BLaER1 treated with 17β-estradiol and CSF1 and Interleukin-3, amounts not matched to agents 10 nM and 100 nM (cell line): ENCODE measurements at regions not wholly inside any gene's neighbourhood (a gene's known extent, or its start where the extent isn't known, plus 50 kb on each side); places are given as distances from the start of the nearest gene placed in this dataset.

Experiments used
- H3K27ac ChIP-seq, 11 experiments: shearing (Covaris generic); formaldehyde crosslinking; 2 replicates each; pipeline ENCODE4 v1.8.1; 2022
- H3K27me3 ChIP-seq, 11 experiments: shearing (Covaris generic); formaldehyde crosslinking; 2 replicates each; pipeline ENCODE4 v1.8.1; 2022
- H3K36me3 ChIP-seq, 11 experiments: shearing (Covaris generic); formaldehyde crosslinking; 2 replicates each; pipeline ENCODE4 v1.8.1; 2022
- H3K4me1 ChIP-seq, 10 experiments: shearing (Covaris generic); formaldehyde crosslinking; 2 replicates each; pipeline ENCODE4 v1.8.1; 2022
- H3K4me2 ChIP-seq, 11 experiments: shearing (Covaris generic); formaldehyde crosslinking; 2 replicates each; pipeline ENCODE4 v1.8.1; 2022
- H3K4me3 ChIP-seq, 10 experiments: shearing (Covaris generic); formaldehyde crosslinking; 2 replicates each; pipeline ENCODE4 v1.8.1; 2022
- H3K9ac ChIP-seq, 11 experiments: shearing (Covaris generic); formaldehyde crosslinking; 2 replicates each; pipeline ENCODE4 v1.8.1; 2022
- H3K9me3 ChIP-seq, 11 experiments: shearing (Covaris generic); formaldehyde crosslinking; replicated peaks in 1 of 11; 2 replicates each; pipeline ENCODE4 v1.8.1; 2022
- H4K20me1 ChIP-seq, 11 experiments: shearing (Covaris generic); formaldehyde crosslinking; 2 replicates each; pipeline ENCODE4 v1.8.1; 2022
- Cebpa-rat ChIP-seq, 11 experiments: shearing (Covaris generic); IDR thresholded peaks; 2 replicates each; pipeline ENCODE4 v1.8.1; 2022

- no peaks in the 10 kb centered on the region for H3K36me3 ChIP-seq
- peak overlapping the region in 1 of 11 experiments; percentile 10; a peak in 1 of 22 replicates for H3K9ac ChIP-seq
- no peaks in the 10 kb centered on the region for H3K27me3 ChIP-seq
- H3K4me2 ChIP-seq, result peak overlapping the region; percentile 25 to 72 (median 47); a peak in 20 of 22 replicates
- TF ChIP-seq Cebpa-rat (IDR thresholded peaks at IDR 0.05), result no peak
- peak overlapping the region in 2 of 11 experiments; percentile 39 to 48; a peak in 2 of 22 replicates for H3K27ac ChIP-seq
- no peak overlapping the region for H3K4me3 ChIP-seq
- H3K4me1 ChIP-seq, result peaks cover 9 to 19% (median 13%) of the 10 kb centered on the region in 10 experiments; a peak in 18 of 20 replicates
- no peaks in the 10 kb centered on the region; a peak in 1 of 22 replicates for H4K20me1 ChIP-seq
- peaks cover 16 to 25% (median 21%) of the 10 kb centered on the region in 11 experiments for H3K9me3 ChIP-seq
Observed at GRCh38 chr16:88316151-88316550, 66.6 kb upstream of the ZNF469 start.

- Histone ChIP-seq H3K4me3 (no peak overlapping the region), H3K27ac (no peak overlapping the region), H3K36me3 (no peaks in the 10 kb centered on the region), H3K27me3 (no peaks in the 10 kb centered on the region), H3K9me3 (peaks cover 8 to 24% (median 16%) of the 10 kb centered on the region in 11 experiments), H4K20me1 (no peaks in the 10 kb centered on the region; a peak in 1 of 22 replicates), H3K9ac (no peak overlapping the region), H3K4me2 (no peak overlapping the region), H3K4me1 (peaks cover 9 to 19% (median 13%) of the 10 kb centered on the region in 10 experiments; a peak in 18 of 20 replicates)
- TF ChIP-seq Cebpa-rat (IDR thresholded peaks at IDR 0.05), result no peak
Observed at GRCh38 chr16:88316941-88317612, 65.7 kb upstream of the ZNF469 start.

GRCh38 chr16:88317613-88317965 is 65.2 kb upstream of the ZNF469 start:
- Histone ChIP-seq H3K9me3 (peaks cover 3 to 22% (median 11%) of the 10 kb centered on the region in 11 experiments), H3K4me3 (no peak overlapping the region), H3K9ac (no peak overlapping the region), H4K20me1 (no peaks in the 10 kb centered on the region; a peak in 1 of 22 replicates), H3K4me2 (no peak overlapping the region), H3K36me3 (no peaks in the 10 kb centered on the region), H3K27ac (no peak overlapping the region), H3K27me3 (no peaks in the 10 kb centered on the region), H3K4me1 (peaks cover 10 to 19% (median 13%) of the 10 kb centered on the region in 10 experiments; a peak in 19 of 20 replicates)
- TF ChIP-seq Cebpa-rat (IDR thresholded peaks at IDR 0.05), result no peak

- Histone ChIP-seq H3K27me3 (no peaks in the 10 kb centered on the region), H4K20me1 (no peaks in the 10 kb centered on the region; a peak in 1 of 22 replicates), H3K36me3 (no peaks in the 10 kb centered on the region), H3K4me2 (0 out of 22 replicates have a peak overlapping the region, but pooled peaks of 2 of the 11 experiments have one; percentile 3 to 18), H3K27ac (no peak overlapping the region; a peak in 1 of 22 replicates), H3K4me3 (no peak overlapping the region), H3K9me3 (peaks cover 0 to 18% (median 8%) of the 10 kb centered on the region in 11 experiments; a peak in 12 of 22 replicates), H3K4me1 (peaks cover 10 to 24% (median 17%) of the 10 kb centered on the region in 10 experiments; a peak in 19 of 20 replicates), H3K9ac (no peak overlapping the region)
- TF ChIP-seq Cebpa-rat (IDR thresholded peaks at IDR 0.05), result no peak
Observed at GRCh38 chr16:88318051-88318450, 64.7 kb upstream of the ZNF469 start.

GRCh38 chr16:88318521-88318920 is 64.2 kb upstream of the ZNF469 start:
- Histone ChIP-seq H3K27me3 (no peaks in the 10 kb centered on the region), H4K20me1 (no peaks in the 10 kb centered on the region; a peak in 1 of 22 replicates), H3K4me1 (peaks cover 10 to 28% (median 22%) of the 10 kb centered on the region in 10 experiments; a peak in 19 of 20 replicates), H3K4me3 (no peak overlapping the region), H3K27ac (no peak overlapping the region), H3K36me3 (no peaks in the 10 kb centered on the region), H3K9me3 (peaks cover 0 to 21% (median 12%) of the 10 kb centered on the region in 11 experiments; a peak in 16 of 22 replicates), H3K9ac (no peak overlapping the region), H3K4me2 (0 out of 22 replicates have a peak overlapping the region, but pooled peaks of 2 of the 11 experiments have one; percentile 3 to 18)
- TF ChIP-seq Cebpa-rat (IDR thresholded peaks at IDR 0.05), result no peak

GRCh38 chr16:88319116-88319965 is 63.4 kb upstream of the ZNF469 start:
- no peak overlapping the region for H3K4me3 ChIP-seq
- no peak overlapping the region for H3K27ac ChIP-seq
- H3K9ac ChIP-seq, result no peak overlapping the region
- H3K4me1 ChIP-seq, result peaks cover 10 to 36% (median 30%) of the 10 kb centered on the region in 10 experiments; a peak in 19 of 20 replicates
- H3K36me3 ChIP-seq, result no peaks in the 10 kb centered on the region
- no peaks in the 10 kb centered on the region for H3K27me3 ChIP-seq
- H3K9me3 ChIP-seq, result peaks cover 8 to 29% (median 20%) of the 10 kb centered on the region in 11 experiments; a peak in 18 of 22 replicates
- H4K20me1 ChIP-seq, result no peaks in the 10 kb centered on the region; a peak in 1 of 22 replicates
- no peak overlapping the region for H3K4me2 ChIP-seq
- no peak for TF ChIP-seq Cebpa-rat (IDR thresholded peaks at IDR 0.05)

GRCh38 chr16:88320947-88321634 is 61.7 kb upstream of the ZNF469 start:
- no peaks in the 10 kb centered on the region; a peak in 2 of 22 replicates for H4K20me1 ChIP-seq
- H3K4me2 ChIP-seq, result no peak overlapping the region
- H3K4me3 ChIP-seq, result no peak overlapping the region
- TF ChIP-seq Cebpa-rat (IDR thresholded peaks at IDR 0.05), result no peak
- peaks cover 3 to 30% (median 23%) of the 10 kb centered on the region in 10 experiments; a peak in 19 of 20 replicates for H3K4me1 ChIP-seq
- no peak overlapping the region for H3K9ac ChIP-seq
- peaks cover 8 to 35% (median 25%) of the 10 kb centered on the region in 11 experiments; a peak in 18 of 22 replicates for H3K9me3 ChIP-seq
- H3K36me3 ChIP-seq, result no peaks in the 10 kb centered on the region
- H3K27me3 ChIP-seq, result no peaks in the 10 kb centered on the region
- H3K27ac ChIP-seq, result no peak overlapping the region

- TF ChIP-seq Cebpa-rat (IDR thresholded peaks at IDR 0.05), result no peak
- Histone ChIP-seq H3K36me3 (no peaks in the 10 kb centered on the region), H3K4me2 (no peak overlapping the region), H3K27me3 (no peaks in the 10 kb centered on the region), H3K9me3 (peaks cover 8 to 35% (median 25%) of the 10 kb centered on the region in 11 experiments; a peak in 18 of 22 replicates), H3K9ac (no peak overlapping the region), H3K4me3 (no peak overlapping the region), H3K27ac (no peak overlapping the region), H4K20me1 (peaks cover 0 to 4% (median 0%) of the 10 kb centered on the region in 11 experiments; a peak in 2 of 22 replicates), H3K4me1 (peaks cover 0 to 28% (median 22%) of the 10 kb centered on the region in 10 experiments; a peak in 16 of 20 replicates)
Observed at GRCh38 chr16:88321635-88322499, 60.9 kb upstream of the ZNF469 start.
